ENCODE measurements at regions not wholly inside any gene's neighbourhood (a gene's known extent, or its start where the extent isn't known, plus 50 kb on each side); places are given as distances from the start of the nearest gene placed in this dataset.
"Not testable (repeated sequence)": the region's sequence is repeated elsewhere in the genome, so short reads cannot be mapped to it uniquely, and the experiment has no call there.

DNA sequence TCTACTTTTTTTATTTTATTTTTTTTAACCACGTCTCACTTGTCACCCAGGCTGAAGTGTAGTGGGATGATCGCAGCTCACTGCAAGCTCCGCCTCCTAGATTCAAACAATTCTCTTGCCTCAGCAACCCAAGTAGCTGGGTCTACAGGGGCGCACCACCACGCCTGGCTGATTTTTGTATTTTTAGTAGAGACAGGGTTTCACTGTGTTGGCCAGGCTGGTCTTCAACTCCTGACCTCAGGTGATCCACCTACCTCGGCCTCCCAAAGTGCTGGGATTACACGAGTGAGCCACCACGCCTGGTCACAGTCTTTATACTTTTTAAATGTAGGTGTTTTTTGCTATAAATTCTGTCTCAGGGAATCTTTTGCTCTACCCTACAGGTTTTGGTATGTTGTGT is 440.5 kb downstream of the XIRP2 start:
- H3K4me1 Mint-ChIP-seq; H3K27me3 Mint-ChIP-seq; H3K27ac Mint-ChIP-seq; DNase-seq; H3K4me3 Mint-ChIP-seq; ATAC-seq (ENCODE audit: low read depth in 2 of 2); H3K36me3 Mint-ChIP-seq: not testable (repeated sequence)
- peaks cover 0 to 10% (median 0%) of the 10 kb centered on the region in 7 donors for H3K9me3 Mint-ChIP-seq

GRCh38 chr2:167322795-167323194 is 434.5 kb downstream of the XIRP2 start:
- no peak overlapping the region for H3K27ac Mint-ChIP-seq
- no peaks in the 10 kb centered on the region for H3K27me3 Mint-ChIP-seq
- H3K9me3 Mint-ChIP-seq, result peaks cover 0 to 2% (median 0%) of the 10 kb centered on the region in 7 donors
- H3K4me1 Mint-ChIP-seq, result no peaks in the 10 kb centered on the region
- no peaks in the 10 kb centered on the region for H3K36me3 Mint-ChIP-seq
- H3K4me3 Mint-ChIP-seq, result no peak overlapping the region
- DNase-seq, result no peak
- ATAC-seq (ENCODE audit: low read depth in 2 of 2), result no peak

DNA sequence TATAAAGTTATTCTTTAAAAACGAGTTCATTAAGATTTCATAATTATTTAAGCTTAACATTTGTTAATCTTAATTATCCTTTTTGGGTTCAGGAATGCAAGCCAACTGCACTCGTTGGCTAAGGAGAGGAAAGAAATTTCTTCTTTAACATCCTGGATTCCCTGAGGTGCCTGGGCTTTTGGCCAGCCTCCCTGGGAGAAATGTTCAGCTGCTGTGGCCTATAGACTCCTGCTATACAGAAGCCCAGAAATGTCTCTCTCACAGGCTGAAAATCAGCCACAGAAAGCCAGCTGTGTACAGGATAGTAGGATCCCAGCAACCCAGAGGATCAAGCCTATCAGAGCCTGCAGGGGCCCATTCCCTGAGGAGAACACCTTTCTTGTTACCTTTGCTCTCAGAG is 430.3 kb downstream of the XIRP2 start:
- Mint-ChIP-seq H3K27me3 (no peaks in the 10 kb centered on the region), H3K4me1 (no peaks in the 10 kb centered on the region), H3K27ac (no peak overlapping the region), H3K4me3 (no peak overlapping the region), H3K36me3 (no peaks in the 10 kb centered on the region), H3K9me3 (no peaks in the 10 kb centered on the region)
- DNase-seq (no peak), ATAC-seq (ENCODE audit: low read depth in 2 of 2) (no peak)

GRCh38 chr2:167310442-167310841 is 422.2 kb downstream of the XIRP2 start:
- Mint-ChIP-seq H3K4me3 (no peak overlapping the region), H3K27me3 (no peaks in the 10 kb centered on the region), H3K27ac (no peak overlapping the region), H3K36me3 (no peaks in the 10 kb centered on the region), H3K9me3 (peaks cover 0 to 2% (median 0%) of the 10 kb centered on the region in 7 donors), H3K4me1 (no peaks in the 10 kb centered on the region)
- ATAC-seq (ENCODE audit: low read depth in 2 of 2) (no peak), DNase-seq (no peak)

Data from naive B cell (primary cell).